HG02571 (cell line): ENCODE measurements at regions not wholly inside any gene's neighbourhood (a gene's known extent, or its start where the extent isn't known, plus 50 kb on each side); places are given as distances from the start of the nearest gene placed in this dataset.

Source experiments
- ATAC-seq: cut with Tn5 transposase; IDR thresholded peaks from one replicate; pipeline ENCODE4 v1.9.1; 2021; ENCODE audit warnings: mild to moderate bottlenecking, moderate library complexity; ENCODE audit not compliant: unreplicated experiment

- ATAC-seq: no peak
Measured at GRCh38 chr3:117059067-117059955, 349.7 kb downstream of the TUSC7 start.

GRCh38 chr3:117059956-117060270, 350.3 kb downstream of the TUSC7 start:
- ATAC-seq: no peak

GRCh38 chr3:117063930-117064329, 354.4 kb downstream of the TUSC7 start:
- no peak for ATAC-seq

GRCh38 chr3:117068301-117068700, 358.7 kb downstream of the TUSC7 start:
- ATAC-seq: no peak

GRCh38 chr3:117074826-117075225, 365.2 kb downstream of the TUSC7 start:
- no peak for ATAC-seq

GRCh38 chr3:117079997-117080396, 370.4 kb downstream of the TUSC7 start:
- ATAC-seq: no peak

- ATAC-seq: no peak
Measured at GRCh38 chr3:117080872-117081271, 371.3 kb downstream of the TUSC7 start.

- no peak for ATAC-seq
Measured at GRCh38 chr3:117084277-117084676, 374.7 kb downstream of the TUSC7 start.

- ATAC-seq: no peak
Measured at GRCh38 chr3:117084739-117085270, 375.2 kb downstream of the TUSC7 start.

GRCh38 chr3:117091676-117092075, 382.1 kb downstream of the TUSC7 start:
- ATAC-seq: no peak

GRCh38 chr3:117096549-117096948, 387.0 kb downstream of the TUSC7 start:
- ATAC-seq: no peak

GRCh38 chr3:117097351-117097750, 387.8 kb downstream of the TUSC7 start:
- ATAC-seq: no peak

GRCh38 chr3:117101697-117102096, 392.1 kb downstream of the TUSC7 start:
- no peak for ATAC-seq

- no peak for ATAC-seq
Measured at GRCh38 chr3:117102426-117102825, 392.8 kb downstream of the TUSC7 start.

GRCh38 chr3:117103675-117104074, 394.1 kb downstream of the TUSC7 start:
- no peak for ATAC-seq

- no peak for ATAC-seq
Measured at GRCh38 chr3:117104381-117104780, 394.8 kb downstream of the TUSC7 start.

- no peak for ATAC-seq
Measured at GRCh38 chr3:117104792-117105191, 395.2 kb downstream of the TUSC7 start.

- ATAC-seq: no peak
Measured at GRCh38 chr3:117105686-117106085, 396.1 kb downstream of the TUSC7 start.

GRCh38 chr3:117106396-117106795, 396.8 kb downstream of the TUSC7 start:
- ATAC-seq: no peak

GRCh38 chr3:117107946-117108345, 398.4 kb downstream of the TUSC7 start:
- no peak for ATAC-seq

GRCh38 chr3:117109178-117109577, 399.6 kb downstream of the TUSC7 start:
- no peak for ATAC-seq

- no peak for ATAC-seq
Measured at GRCh38 chr3:117114517-117115265, 405.1 kb downstream of the TUSC7 start.
